ENCODE measurements at regions not wholly inside any gene's neighbourhood (a gene's known extent, or its start where the extent isn't known, plus 50 kb on each side); places are given as distances from the start of the nearest gene placed in this dataset.

DNA sequence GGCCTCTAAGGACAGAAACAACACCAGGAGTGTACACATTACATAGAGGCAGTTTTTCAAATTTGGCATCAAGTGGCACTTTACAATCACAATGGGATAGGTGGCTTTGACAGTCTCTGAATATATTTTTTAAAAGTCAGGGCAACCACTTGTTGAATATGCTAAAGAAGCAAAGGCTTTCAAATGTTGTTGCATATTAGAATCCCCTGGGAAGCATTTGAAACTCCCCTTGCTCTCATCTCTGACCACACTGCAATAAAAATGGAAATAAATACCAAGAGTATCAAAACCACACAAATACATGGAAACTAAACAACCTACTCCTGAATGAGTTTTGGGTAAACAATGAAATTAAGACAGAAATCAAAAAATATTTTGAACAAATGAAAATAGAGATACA, 106.5 kb upstream of the RAB11FIP2 start:
- TF ChIP-seq POLR2A (IDR thresholded peaks at IDR 0.05; ENCODE audit: low read depth, low read length) (no peak), POLR2AphosphoS5 (IDR thresholded peaks at IDR 0.05; ENCODE audit: low read depth, low read length) (no peak)
